T1000 (cell line): ENCODE measurements at regions not wholly inside any gene's neighbourhood (a gene's known extent, or its start where the extent isn't known, plus 50 kb on each side); places are given as distances from the start of the nearest gene placed in this dataset.
A peak's percentile ranks its signal among the peaks of the same experiment; 100 is the strongest.
"Not testable (repeated sequence)": the region's sequence is repeated elsewhere in the genome, so short reads cannot be mapped to it uniquely, and the experiment has no call there.

Experiments used
- DNase-seq: peaks from one replicate; lab custom pipeline; 2025; ENCODE audit warnings: mixed read lengths; lab: John Stamatoyannopoulos, UW

- DNase-seq: no peak
Observed at GRCh38 chr12:27133022-27133590, 50.7 kb upstream of the C12orf71 start.

GRCh38 chr12:27140478-27140969, 58.1 kb upstream of the C12orf71 start:
- no peak for DNase-seq

- DNase-seq: no peak
Observed at GRCh38 chr12:27142101-27142721, 59.8 kb upstream of the C12orf71 start.

GRCh38 chr12:27143256-27144069, 61.1 kb upstream of the C12orf71 start:
- no peak for DNase-seq

GRCh38 chr12:27145725-27146124, 63.3 kb upstream of the C12orf71 start:
- DNase-seq: not testable (repeated sequence)

GRCh38 chr12:27148373-27148772, 66.0 kb upstream of the C12orf71 start:
- no peak for DNase-seq

GRCh38 chr12:27148791-27149190, 66.4 kb upstream of the C12orf71 start:
- DNase-seq: no peak

GRCh38 chr12:27151479-27151878, 69.1 kb upstream of the C12orf71 start:
- DNase-seq: no peak

- no peak for DNase-seq
Observed at GRCh38 chr12:27158297-27158696, 75.9 kb upstream of the C12orf71 start.

GRCh38 chr12:27161458-27162228, 79.3 kb upstream of the C12orf71 start:
- DNase-seq: no peak

GRCh38 chr12:27162229-27162537, 79.8 kb upstream of the C12orf71 start:
- DNase-seq: no peak

GRCh38 chr12:27163048-27163715, 80.8 kb upstream of the C12orf71 start:
- peak; percentile 42 for DNase-seq

- DNase-seq: no peak
Observed at GRCh38 chr12:27163894-27164293, 80.2 kb upstream of the STK38L start.

GRCh38 chr12:27164330-27165040, 79.6 kb upstream of the STK38L start:
- no peak for DNase-seq

GRCh38 chr12:27165958-27166357, 78.1 kb upstream of the STK38L start:
- DNase-seq: not testable (repeated sequence)

- DNase-seq: not testable (repeated sequence)
Observed at GRCh38 chr12:27171494-27171893, 72.6 kb upstream of the STK38L start.

GRCh38 chr12:27176765-27177164, 67.3 kb upstream of the STK38L start:
- DNase-seq: no peak

- no peak for DNase-seq
Observed at GRCh38 chr12:27177706-27178105, 66.4 kb upstream of the STK38L start.

GRCh38 chr12:27178255-27178654, 65.8 kb upstream of the STK38L start:
- DNase-seq: no peak

GRCh38 chr12:27178723-27179399, 65.2 kb upstream of the STK38L start:
- no peak for DNase-seq
